ENCODE measurements at regions not wholly inside any gene's neighbourhood (a gene's known extent, or its start where the extent isn't known, plus 50 kb on each side); places are given as distances from the start of the nearest gene placed in this dataset.

DNA sequence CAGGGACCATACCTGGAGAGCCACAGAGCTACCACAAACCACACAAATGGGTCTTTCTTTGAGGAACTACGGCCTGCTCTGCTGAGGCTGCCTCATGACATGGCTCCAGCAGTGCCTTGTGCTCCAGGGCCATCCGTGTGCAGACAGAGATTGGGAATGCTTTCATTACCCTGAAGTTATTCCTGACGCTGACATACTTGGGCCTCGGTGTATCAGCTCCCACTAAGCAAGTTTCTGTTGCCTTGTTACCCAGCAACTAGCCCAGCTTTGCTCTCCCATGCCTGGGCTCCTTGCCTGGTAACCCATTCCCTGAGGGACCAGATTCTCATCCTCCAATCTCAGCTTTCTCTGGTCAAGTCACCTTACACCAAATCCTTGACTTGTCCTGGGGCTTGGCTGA is 80.3 kb upstream of the FZD7 start:
- TF ChIP-seq, protein P1, sequence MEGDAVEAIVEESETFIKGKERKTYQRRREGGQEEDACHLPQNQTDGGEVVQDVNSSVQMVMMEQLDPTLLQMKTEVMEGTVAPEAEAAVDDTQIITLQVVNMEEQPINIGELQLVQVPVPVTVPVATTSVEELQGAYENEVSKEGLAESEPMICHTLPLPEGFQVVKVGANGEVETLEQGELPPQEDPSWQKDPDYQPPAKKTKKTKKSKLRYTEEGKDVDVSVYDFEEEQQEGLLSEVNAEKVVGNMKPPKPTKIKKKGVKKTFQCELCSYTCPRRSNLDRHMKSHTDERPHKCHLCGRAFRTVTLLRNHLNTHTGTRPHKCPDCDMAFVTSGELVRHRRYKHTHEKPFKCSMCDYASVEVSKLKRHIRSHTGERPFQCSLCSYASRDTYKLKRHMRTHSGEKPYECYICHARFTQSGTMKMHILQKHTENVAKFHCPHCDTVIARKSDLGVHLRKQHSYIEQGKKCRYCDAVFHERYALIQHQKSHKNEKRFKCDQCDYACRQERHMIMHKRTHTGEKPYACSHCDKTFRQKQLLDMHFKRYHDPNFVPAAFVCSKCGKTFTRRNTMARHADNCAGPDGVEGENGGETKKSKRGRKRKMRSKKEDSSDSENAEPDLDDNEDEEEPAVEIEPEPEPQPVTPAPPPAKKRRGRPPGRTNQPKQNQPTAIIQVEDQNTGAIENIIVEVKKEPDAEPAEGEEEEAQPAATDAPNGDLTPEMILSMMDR (IDR thresholded peaks at IDR 0.05): no peak
- TF ChIP-seq POLR2A (IDR thresholded peaks at IDR 0.05): no peak
